SK-N-SH treated with all-trans-retinoic acid at 6 μM for 48 hours (cell line): ENCODE measurements at regions not wholly inside any gene's neighbourhood (a gene's known extent, or its start where the extent isn't known, plus 50 kb on each side); places are given as distances from the start of the nearest gene placed in this dataset.

Experiments
- OSR1 ChIP-seq: fragments of 250-450 bp; sonication (Bioruptor Pico); IDR thresholded peaks from 2 replicates; pipeline ENCODE4 v1.8.0; 2022; ENCODE audit warnings: moderate library complexity, mild to moderate bottlenecking, inconsistent platforms
- RARB ChIP-seq: fragments of 250-450 bp; sonication (Bioruptor Pico); IDR thresholded peaks from 2 replicates; pipeline ENCODE4 v1.8.0; 2021; ENCODE audit warnings: mild to moderate bottlenecking, moderate library complexity
- TF ChIP-seq, protein P1 (sequence below): fragments of 250-450 bp; sonication (Bioruptor Pico); IDR thresholded peaks from 2 replicates; pipeline ENCODE4 v1.8.0; 2020; ENCODE audit warnings: mild to moderate bottlenecking, moderate library complexity, borderline replicate concordance

DNA sequence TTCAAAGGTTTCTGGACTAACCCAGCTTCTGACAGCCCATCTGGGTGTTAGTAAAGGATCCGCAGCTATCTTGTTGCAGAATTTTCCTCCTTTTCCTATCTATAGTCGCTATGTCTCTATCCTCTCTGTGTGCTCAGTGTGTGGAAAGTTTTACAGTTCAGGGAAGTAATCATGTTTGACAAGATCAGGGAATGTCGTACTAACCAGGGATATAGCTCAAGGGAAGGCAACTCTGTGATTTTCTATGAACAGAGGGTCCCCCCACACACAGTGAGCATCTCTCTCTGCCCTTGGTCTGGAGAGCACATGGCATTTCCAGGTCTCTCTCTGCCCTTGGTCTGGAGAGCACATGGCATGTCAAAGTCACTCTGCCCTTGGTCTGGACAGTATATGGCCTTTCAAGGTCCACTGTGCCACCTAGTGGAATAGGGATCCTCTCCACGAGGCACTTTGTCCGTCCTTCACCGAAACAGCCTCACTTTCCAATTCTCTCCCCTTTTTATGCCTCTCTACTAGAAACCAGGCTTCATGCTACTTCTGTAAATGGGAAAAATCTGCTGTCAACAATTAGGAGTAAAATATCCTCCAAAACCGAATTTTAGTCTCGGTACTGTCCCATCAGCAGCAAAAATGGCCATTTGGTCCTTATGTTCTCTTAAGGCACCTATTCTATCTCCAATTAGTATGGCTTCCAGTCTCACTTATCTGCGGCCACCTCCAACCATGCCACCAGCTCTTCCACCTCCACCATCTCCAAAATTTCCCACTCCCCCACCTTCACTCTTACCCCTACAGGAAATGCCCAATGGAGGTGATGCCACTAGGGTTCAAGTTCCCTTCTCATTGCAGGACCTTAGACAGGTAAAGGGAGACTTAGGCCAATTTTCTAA, 88.7 kb downstream of the IGLL5 start:
- no peak for TF ChIP-seq OSR1 (CRISPR knock-in tag)
- TF ChIP-seq, protein P1, sequence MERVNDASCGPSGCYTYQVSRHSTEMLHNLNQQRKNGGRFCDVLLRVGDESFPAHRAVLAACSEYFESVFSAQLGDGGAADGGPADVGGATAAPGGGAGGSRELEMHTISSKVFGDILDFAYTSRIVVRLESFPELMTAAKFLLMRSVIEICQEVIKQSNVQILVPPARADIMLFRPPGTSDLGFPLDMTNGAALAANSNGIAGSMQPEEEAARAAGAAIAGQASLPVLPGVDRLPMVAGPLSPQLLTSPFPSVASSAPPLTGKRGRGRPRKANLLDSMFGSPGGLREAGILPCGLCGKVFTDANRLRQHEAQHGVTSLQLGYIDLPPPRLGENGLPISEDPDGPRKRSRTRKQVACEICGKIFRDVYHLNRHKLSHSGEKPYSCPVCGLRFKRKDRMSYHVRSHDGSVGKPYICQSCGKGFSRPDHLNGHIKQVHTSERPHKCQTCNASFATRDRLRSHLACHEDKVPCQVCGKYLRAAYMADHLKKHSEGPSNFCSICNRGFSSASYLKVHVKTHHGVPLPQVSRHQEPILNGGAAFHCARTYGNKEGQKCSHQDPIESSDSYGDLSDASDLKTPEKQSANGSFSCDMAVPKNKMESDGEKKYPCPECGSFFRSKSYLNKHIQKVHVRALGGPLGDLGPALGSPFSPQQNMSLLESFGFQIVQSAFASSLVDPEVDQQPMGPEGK (CRISPR knock-in tag): no peak
- TF ChIP-seq RARB (CRISPR knock-in tag): no peak
